ENCODE measurements at regions not wholly inside any gene's neighbourhood (a gene's known extent, or its start where the extent isn't known, plus 50 kb on each side); places are given as distances from the start of the nearest gene placed in this dataset.

DNA sequence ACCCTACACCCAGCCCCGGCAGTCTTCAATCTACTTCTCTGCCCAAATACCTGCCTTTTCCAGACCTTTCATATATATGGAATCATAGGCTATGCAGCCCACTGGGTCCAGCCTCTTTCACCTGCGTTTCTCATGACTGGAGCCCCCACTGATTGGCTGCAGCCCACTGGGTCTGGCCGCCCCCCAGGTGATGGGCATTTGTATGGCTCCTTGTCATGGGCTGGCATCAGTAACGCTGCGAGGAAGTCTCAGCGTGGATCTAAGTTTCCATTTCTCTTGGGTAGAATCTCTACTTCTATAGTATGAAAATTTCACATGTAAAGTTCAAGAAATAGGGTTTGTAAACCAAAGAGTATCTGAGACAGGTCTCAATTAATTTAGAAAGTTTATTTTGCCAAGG lies 281.9 kb downstream of the NDUFA10 start:
- Mint-ChIP-seq H3K36me3 (ENCODE audit: low read depth) (no peaks in the 10 kb centered on the region), H3K27ac (no peak overlapping the region), H3K27me3 (ENCODE audit: insufficient read depth) (no peaks in the 10 kb centered on the region), H3K4me3 (no peak overlapping the region), H3K4me1 (ENCODE audit: low read depth) (no peaks in the 10 kb centered on the region), H3K9me3 (no peaks in the 10 kb centered on the region)
- intact Hi-C loops (cut with micrococcal nuclease), result no loop called here
- no peak for DNase-seq (ENCODE audit: low spot score)

- DNase-seq (ENCODE audit: low spot score), result no peak
- Mint-ChIP-seq H3K4me3 (no peak overlapping the region), H3K36me3 (ENCODE audit: low read depth) (no peaks in the 10 kb centered on the region), H3K4me1 (ENCODE audit: low read depth) (no peaks in the 10 kb centered on the region), H3K27me3 (ENCODE audit: insufficient read depth) (no peaks in the 10 kb centered on the region), H3K9me3 (no peaks in the 10 kb centered on the region), H3K27ac (no peak overlapping the region)
- intact Hi-C loops (cut with micrococcal nuclease), result no loop called here
These were observed 282.8 kb downstream of the NDUFA10 start for GRCh38 chr2:239742377-239742776.

DNA sequence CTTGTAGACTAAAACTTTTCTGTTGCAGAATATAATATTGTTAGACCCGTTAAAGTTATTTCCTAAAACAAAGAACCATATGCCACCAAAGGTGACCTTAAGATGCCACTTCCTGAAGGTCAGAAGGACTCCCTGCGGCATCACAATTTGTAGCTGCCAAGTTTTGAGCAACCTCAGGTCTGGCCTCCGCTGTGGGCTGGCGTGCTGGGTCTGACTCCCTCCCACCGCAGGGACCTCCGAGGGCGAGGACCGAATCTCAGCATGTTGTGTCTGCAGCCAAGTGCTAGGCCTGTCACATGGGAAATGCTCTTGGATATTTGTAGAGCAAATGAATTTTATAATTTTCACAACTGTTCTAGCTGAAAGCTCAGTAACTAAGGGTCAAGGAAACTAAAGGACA lies 285.9 kb downstream of the NDUFA10 start:
- peaks cover 1% of the 10 kb centered on the region for H3K9me3 Mint-ChIP-seq
- no peak overlapping the region for H3K4me3 Mint-ChIP-seq
- no peak overlapping the region for H3K27ac Mint-ChIP-seq
- intact Hi-C loops (cut with micrococcal nuclease), result no loop called here
- H3K27me3 Mint-ChIP-seq (ENCODE audit: insufficient read depth), result no peaks in the 10 kb centered on the region
- no peaks in the 10 kb centered on the region for H3K4me1 Mint-ChIP-seq (ENCODE audit: low read depth)
- H3K36me3 Mint-ChIP-seq (ENCODE audit: low read depth), result no peaks in the 10 kb centered on the region
- no peak for DNase-seq (ENCODE audit: low spot score)

DNA sequence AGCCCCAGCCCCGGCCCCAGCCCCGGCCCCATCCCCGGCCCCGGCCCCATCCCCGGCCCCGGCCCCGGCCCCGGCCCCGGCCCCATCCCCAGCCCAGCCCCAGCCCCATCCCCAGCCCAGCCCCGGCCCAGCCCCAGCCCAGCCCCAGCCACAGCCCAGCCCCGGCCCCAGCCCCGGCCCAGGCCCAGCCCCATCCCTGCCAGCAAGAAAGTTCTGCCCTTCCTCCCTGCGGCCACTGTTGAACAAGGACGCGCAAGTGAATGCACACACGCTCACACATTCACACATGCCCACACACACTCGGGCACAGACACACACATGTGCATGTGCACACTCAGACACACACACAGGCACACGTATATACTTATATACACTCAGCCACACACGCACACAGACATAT lies 287.0 kb downstream of the NDUFA10 start:
- no peaks in the 10 kb centered on the region for H3K4me1 Mint-ChIP-seq (ENCODE audit: low read depth)
- no peak overlapping the region for H3K4me3 Mint-ChIP-seq
- intact Hi-C loops (cut with micrococcal nuclease), result no loop called here
- H3K36me3 Mint-ChIP-seq (ENCODE audit: low read depth), result no peaks in the 10 kb centered on the region
- no peaks in the 10 kb centered on the region for H3K27me3 Mint-ChIP-seq (ENCODE audit: insufficient read depth)
- peaks cover 9% of the 10 kb centered on the region for H3K9me3 Mint-ChIP-seq
- no peak overlapping the region for H3K27ac Mint-ChIP-seq
- DNase-seq (ENCODE audit: low spot score), result no peak

- Mint-ChIP-seq H3K9me3 (peaks cover 9% of the 10 kb centered on the region), H3K4me1 (ENCODE audit: low read depth) (no peaks in the 10 kb centered on the region), H3K27ac (no peak overlapping the region), H3K27me3 (ENCODE audit: insufficient read depth) (no peaks in the 10 kb centered on the region), H3K4me3 (no peak overlapping the region), H3K36me3 (ENCODE audit: low read depth) (no peaks in the 10 kb centered on the region)
- intact Hi-C loops (cut with micrococcal nuclease), result no loop called here
- DNase-seq (ENCODE audit: low spot score), result no peak
These were observed 288.0 kb downstream of the NDUFA10 start for GRCh38 chr2:239737144-239737463.

DNA sequence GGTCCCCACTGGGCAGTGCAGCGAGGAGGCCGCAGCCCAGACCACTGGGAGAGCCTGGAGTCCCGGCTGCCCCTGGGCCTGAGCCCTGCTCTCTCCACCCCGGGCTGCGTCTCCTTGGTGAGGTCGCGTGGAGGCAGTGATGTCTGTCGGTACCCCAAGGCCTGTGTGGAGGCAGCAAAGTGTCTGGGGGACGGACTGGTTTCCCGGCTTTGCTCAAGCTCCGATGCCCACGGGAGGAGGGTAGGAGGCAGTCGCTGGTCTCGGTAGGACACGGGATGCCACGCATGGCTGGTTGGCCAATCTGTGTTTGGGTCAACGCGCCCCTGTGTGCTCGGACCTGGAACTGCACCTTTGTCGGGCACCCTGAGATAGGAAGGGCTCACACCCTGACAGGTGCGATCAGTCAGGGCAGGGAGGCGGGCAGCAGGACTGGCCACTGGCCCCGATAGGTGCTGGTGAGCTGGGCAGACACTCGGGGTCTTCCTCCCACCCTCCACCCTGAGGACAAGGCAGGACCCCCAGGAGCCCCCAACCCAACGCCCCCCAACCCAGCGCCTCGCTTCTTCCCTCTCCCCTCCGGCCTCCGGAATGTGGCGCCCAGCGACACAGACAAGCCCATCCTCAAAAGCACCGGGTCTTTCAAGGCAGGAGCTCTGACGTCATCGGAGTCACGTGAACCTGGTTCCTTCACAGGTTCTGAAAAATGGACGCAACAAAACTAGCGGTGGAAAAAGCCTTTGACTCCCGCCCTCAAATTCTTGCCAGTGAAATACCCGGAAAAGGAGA lies 288.6 kb downstream of the NDUFA10 start:
- no peak for DNase-seq (ENCODE audit: low spot score)
- no peaks in the 10 kb centered on the region for H3K36me3 Mint-ChIP-seq (ENCODE audit: low read depth)
- H3K27me3 Mint-ChIP-seq (ENCODE audit: insufficient read depth), result no peaks in the 10 kb centered on the region
- H3K9me3 Mint-ChIP-seq, result peaks cover 9% of the 10 kb centered on the region
- no peak overlapping the region for H3K27ac Mint-ChIP-seq
- no peak overlapping the region for H3K4me3 Mint-ChIP-seq
- no peaks in the 10 kb centered on the region for H3K4me1 Mint-ChIP-seq (ENCODE audit: low read depth)
- intact Hi-C loops (cut with micrococcal nuclease), result no loop called here

GRCh38 chr2:239735829-239736357 lies 289.2 kb downstream of the NDUFA10 start:
- Mint-ChIP-seq H3K9me3 (peaks cover 9% of the 10 kb centered on the region), H3K27ac (no peak overlapping the region), H3K36me3 (ENCODE audit: low read depth) (no peaks in the 10 kb centered on the region), H3K4me1 (ENCODE audit: low read depth) (no peaks in the 10 kb centered on the region), H3K27me3 (ENCODE audit: insufficient read depth) (no peaks in the 10 kb centered on the region), H3K4me3 (no peak overlapping the region)
- no peak for DNase-seq (ENCODE audit: low spot score)
- intact Hi-C loops (cut with micrococcal nuclease), result no loop called here

DNA sequence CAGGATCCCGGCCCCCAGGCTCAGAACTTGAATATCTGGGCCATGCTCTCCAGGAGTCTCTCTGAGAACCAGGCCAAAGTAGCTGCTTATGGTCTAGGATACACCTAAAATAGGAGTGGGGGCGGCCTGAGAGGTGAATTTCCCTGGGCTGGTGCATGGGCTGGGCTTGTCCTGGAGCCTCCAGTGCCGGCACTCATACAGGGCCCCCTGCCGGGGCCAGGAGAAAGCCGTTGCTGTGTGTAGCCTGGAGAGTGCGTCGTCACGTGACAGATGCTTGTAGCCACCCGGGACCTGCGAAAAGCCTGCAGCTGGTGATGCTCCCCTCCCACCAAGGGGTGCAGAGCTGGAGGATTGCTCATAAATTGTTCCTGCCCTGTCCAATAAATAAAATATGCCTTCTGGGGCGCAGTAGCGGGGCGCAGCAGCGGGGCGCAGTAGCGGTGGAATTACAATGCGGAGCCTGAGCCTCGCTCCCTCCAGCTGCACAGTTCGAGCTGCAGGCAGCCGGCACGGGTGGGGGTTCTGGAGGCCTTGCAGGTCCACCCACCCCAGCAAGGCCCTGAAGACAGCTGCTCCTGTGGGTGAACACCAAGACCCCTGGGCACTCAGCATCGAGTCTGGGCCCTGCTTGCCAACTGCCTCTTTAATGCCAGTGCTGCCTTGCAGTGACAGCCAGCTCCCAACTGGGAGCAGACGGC lies 289.9 kb downstream of the NDUFA10 start:
- DNase-seq (ENCODE audit: low spot score), result no peak
- Mint-ChIP-seq H3K27ac (no peak overlapping the region), H3K9me3 (peaks cover 9% of the 10 kb centered on the region), H3K36me3 (ENCODE audit: low read depth) (no peaks in the 10 kb centered on the region), H3K4me1 (ENCODE audit: low read depth) (no peaks in the 10 kb centered on the region), H3K4me3 (no peak overlapping the region), H3K27me3 (ENCODE audit: insufficient read depth) (no peaks in the 10 kb centered on the region)
- intact Hi-C loops (cut with micrococcal nuclease), result no loop called here

GRCh38 chr2:239734436-239735005 lies 290.6 kb downstream of the NDUFA10 start:
- DNase-seq (ENCODE audit: low spot score), result no peak
- Mint-ChIP-seq H3K4me1 (ENCODE audit: low read depth) (no peaks in the 10 kb centered on the region), H3K27ac (no peak overlapping the region), H3K36me3 (ENCODE audit: low read depth) (no peaks in the 10 kb centered on the region), H3K27me3 (ENCODE audit: insufficient read depth) (no peaks in the 10 kb centered on the region), H3K9me3 (peaks cover 9% of the 10 kb centered on the region), H3K4me3 (no peak overlapping the region)
- intact Hi-C loops (cut with micrococcal nuclease), result no loop called here

DNA sequence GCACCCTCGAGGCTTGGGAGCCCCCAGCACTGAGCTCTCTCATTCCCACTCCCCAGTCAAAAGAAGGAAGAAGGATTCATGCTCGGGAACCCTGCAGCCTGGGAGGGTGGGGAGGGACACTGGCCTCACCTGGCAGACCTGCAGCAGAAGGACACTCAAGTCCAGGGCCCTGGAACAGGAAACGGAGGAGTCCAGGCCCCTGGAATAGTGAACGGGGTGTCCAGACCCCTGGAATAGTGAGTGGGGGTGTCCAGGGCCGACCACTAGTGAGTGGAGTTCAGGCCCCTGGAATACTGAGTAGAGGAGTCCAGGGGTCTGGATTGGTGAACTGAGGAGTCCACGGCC lies 292.5 kb downstream of the NDUFA10 start:
- H3K36me3 Mint-ChIP-seq (ENCODE audit: low read depth), result no peaks in the 10 kb centered on the region
- H3K4me1 Mint-ChIP-seq (ENCODE audit: low read depth), result no peaks in the 10 kb centered on the region
- DNase-seq (ENCODE audit: low spot score), result no peak
- intact Hi-C loops (cut with micrococcal nuclease), result no loop called here
- H3K4me3 Mint-ChIP-seq, result no peak overlapping the region
- H3K9me3 Mint-ChIP-seq, result peaks cover 9% of the 10 kb centered on the region
- H3K27me3 Mint-ChIP-seq (ENCODE audit: insufficient read depth), result no peaks in the 10 kb centered on the region
- H3K27ac Mint-ChIP-seq, result no peak overlapping the region

- Mint-ChIP-seq H3K27me3 (ENCODE audit: insufficient read depth) (no peaks in the 10 kb centered on the region), H3K36me3 (ENCODE audit: low read depth) (no peaks in the 10 kb centered on the region), H3K4me3 (no peak overlapping the region), H3K9me3 (peaks cover 9% of the 10 kb centered on the region), H3K4me1 (ENCODE audit: low read depth) (no peaks in the 10 kb centered on the region), H3K27ac (no peak overlapping the region)
- DNase-seq (ENCODE audit: low spot score), result no peak
- intact Hi-C loops (cut with micrococcal nuclease), result no loop called here
These were observed 293.0 kb downstream of the NDUFA10 start for GRCh38 chr2:239731998-239732665.

GRCh38 chr2:239731422-239731821 lies 293.7 kb downstream of the NDUFA10 start:
- Mint-ChIP-seq H3K4me1 (ENCODE audit: low read depth) (no peaks in the 10 kb centered on the region), H3K36me3 (ENCODE audit: low read depth) (no peaks in the 10 kb centered on the region), H3K27me3 (ENCODE audit: insufficient read depth) (no peaks in the 10 kb centered on the region), H3K9me3 (peaks cover 9% of the 10 kb centered on the region), H3K4me3 (no peak overlapping the region), H3K27ac (no peak overlapping the region)
- DNase-seq (ENCODE audit: low spot score), result no peak
- intact Hi-C loops (cut with micrococcal nuclease), result no loop called here

DNA sequence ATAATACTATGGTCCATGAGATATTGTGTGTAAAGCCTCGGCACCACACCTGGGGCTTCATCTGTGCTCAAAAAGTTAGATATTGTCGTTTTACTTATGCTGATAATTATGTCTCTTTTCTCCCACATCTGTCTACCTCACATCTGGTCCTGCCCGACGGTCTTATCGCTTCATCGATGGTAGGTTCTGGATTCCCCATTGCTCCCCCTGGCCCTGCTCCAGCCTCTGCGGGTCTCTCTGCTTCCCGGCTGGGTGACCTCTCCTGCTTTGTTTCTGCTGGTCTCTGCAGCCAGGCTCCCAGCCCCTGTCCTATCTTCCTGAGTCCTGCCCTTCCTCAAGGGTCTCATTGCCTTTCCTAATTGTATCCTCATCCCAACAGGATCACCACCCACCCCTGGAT lies 294.2 kb downstream of the NDUFA10 start:
- Mint-ChIP-seq H3K27ac (no peak overlapping the region), H3K36me3 (ENCODE audit: low read depth) (no peaks in the 10 kb centered on the region), H3K9me3 (peaks cover 9% of the 10 kb centered on the region), H3K4me1 (ENCODE audit: low read depth) (no peaks in the 10 kb centered on the region), H3K27me3 (ENCODE audit: insufficient read depth) (no peaks in the 10 kb centered on the region), H3K4me3 (no peak overlapping the region)
- no peak for DNase-seq (ENCODE audit: low spot score)
- intact Hi-C loops (cut with micrococcal nuclease), result no loop called here

All from activated T-helper 1 cell treated with anti-CD3 and anti-CD28 coated beads, Interleukin-12 subunit alpha, Interleukin-12 subunit beta, Interleukin-2, Interleukin-4 antibody, amounts not matched to agents 30 ng/mL and 10 ng/mL and 1 ng/mL, durations not matched to agents 14 hours and 24 hours and 36 hours (primary cell).